GM19328 (cell line): ENCODE measurements at regions not wholly inside any gene's neighbourhood (a gene's known extent, or its start where the extent isn't known, plus 50 kb on each side); places are given as distances from the start of the nearest gene placed in this dataset.

Experiments used
- ATAC-seq: cut with Tn5 transposase; IDR thresholded peaks from one replicate; pipeline ENCODE4 v1.9.1; 2021; ENCODE audit warnings: mild to moderate bottlenecking, moderate library complexity; ENCODE audit not compliant: unreplicated experiment

- ATAC-seq, result no peak
Measured at GRCh38 chr5:4949108-4949507, 191.0 kb upstream of the ADAMTS16 start.

- no peak for ATAC-seq
Measured at GRCh38 chr5:4953576-4953975, 186.6 kb upstream of the ADAMTS16 start.

GRCh38 chr5:4954048-4954447 lies 186.1 kb upstream of the ADAMTS16 start:
- ATAC-seq, result no peak

GRCh38 chr5:4963265-4963664 lies 176.9 kb upstream of the ADAMTS16 start:
- ATAC-seq, result no peak

- no peak for ATAC-seq
Measured at GRCh38 chr5:4969351-4969750, 170.8 kb upstream of the ADAMTS16 start.

GRCh38 chr5:4970171-4970570 lies 170.0 kb upstream of the ADAMTS16 start:
- ATAC-seq, result no peak

- ATAC-seq, result no peak
Measured at GRCh38 chr5:4976902-4977301, 163.2 kb upstream of the ADAMTS16 start.

- ATAC-seq, result no peak
Measured at GRCh38 chr5:4977416-4978110, 162.6 kb upstream of the ADAMTS16 start.

GRCh38 chr5:4980201-4980600 lies 159.9 kb upstream of the ADAMTS16 start:
- no peak for ATAC-seq

- no peak for ATAC-seq
Measured at GRCh38 chr5:4981608-4982007, 158.5 kb upstream of the ADAMTS16 start.

- no peak for ATAC-seq
Measured at GRCh38 chr5:4983701-4984100, 156.4 kb upstream of the ADAMTS16 start.

- no peak for ATAC-seq
Measured at GRCh38 chr5:4984461-4984860, 155.7 kb upstream of the ADAMTS16 start.

- ATAC-seq, result no peak
Measured at GRCh38 chr5:4987431-4987830, 152.7 kb upstream of the ADAMTS16 start.

GRCh38 chr5:4989118-4989517 lies 151.0 kb upstream of the ADAMTS16 start:
- ATAC-seq, result no peak

- ATAC-seq, result no peak
Measured at GRCh38 chr5:4990017-4990416, 150.1 kb upstream of the ADAMTS16 start.

GRCh38 chr5:4990462-4990861 lies 149.7 kb upstream of the ADAMTS16 start:
- ATAC-seq, result no peak

- no peak for ATAC-seq
Measured at GRCh38 chr5:4991925-4992324, 148.2 kb upstream of the ADAMTS16 start.

GRCh38 chr5:4995014-4995413 lies 145.1 kb upstream of the ADAMTS16 start:
- no peak for ATAC-seq

GRCh38 chr5:5005353-5005752 lies 134.8 kb upstream of the ADAMTS16 start:
- no peak for ATAC-seq

GRCh38 chr5:5006548-5006947 lies 133.6 kb upstream of the ADAMTS16 start:
- no peak for ATAC-seq

GRCh38 chr5:5009240-5009639 lies 130.9 kb upstream of the ADAMTS16 start:
- no peak for ATAC-seq

GRCh38 chr5:5011151-5011550 lies 129.0 kb upstream of the ADAMTS16 start:
- no peak for ATAC-seq

GRCh38 chr5:5014586-5015235 lies 125.4 kb upstream of the ADAMTS16 start:
- no peak for ATAC-seq
